HG03558 (cell line): ENCODE measurements at regions not wholly inside any gene's neighbourhood (a gene's known extent, or its start where the extent isn't known, plus 50 kb on each side); places are given as distances from the start of the nearest gene placed in this dataset.

Source experiments
- ATAC-seq: cut with Tn5 transposase; IDR thresholded peaks from one replicate; pipeline ENCODE4 v1.9.1; 2021; ENCODE audit warnings: moderate number of reproducible peaks; ENCODE audit not compliant: unreplicated experiment; ENCODE audit errors: extremely low read depth

GRCh38 chr2:37830636-37831035 is 94.5 kb upstream of the RMDN2 start:
- ATAC-seq: no peak

GRCh38 chr2:37831081-37831780 is 93.9 kb upstream of the RMDN2 start:
- ATAC-seq: no peak

- no peak for ATAC-seq
These were observed 92.4 kb upstream of the RMDN2 start for GRCh38 chr2:37832590-37833197.

GRCh38 chr2:37833423-37833822 is 91.7 kb upstream of the RMDN2 start:
- ATAC-seq: no peak

- ATAC-seq: no peak
These were observed 88.8 kb upstream of the RMDN2 start for GRCh38 chr2:37836270-37836669.

GRCh38 chr2:37836711-37837110 is 88.4 kb upstream of the RMDN2 start:
- ATAC-seq: no peak

GRCh38 chr2:37837628-37838328 is 87.3 kb upstream of the RMDN2 start:
- no peak for ATAC-seq

- no peak for ATAC-seq
These were observed 86.4 kb upstream of the RMDN2 start for GRCh38 chr2:37838541-37839167.

- no peak for ATAC-seq
These were observed 85.1 kb upstream of the RMDN2 start for GRCh38 chr2:37839991-37840390.

- ATAC-seq: no peak
These were observed 82.2 kb upstream of the RMDN2 start for GRCh38 chr2:37842732-37843440.

- no peak for ATAC-seq
These were observed 81.5 kb upstream of the RMDN2 start for GRCh38 chr2:37843556-37843955.

GRCh38 chr2:37846207-37846606 is 78.9 kb upstream of the RMDN2 start:
- ATAC-seq: no peak

GRCh38 chr2:37847792-37848191 is 77.3 kb upstream of the RMDN2 start:
- ATAC-seq: no peak

- ATAC-seq: no peak
These were observed 76.6 kb upstream of the RMDN2 start for GRCh38 chr2:37848451-37848850.

- no peak for ATAC-seq
These were observed 75.2 kb upstream of the RMDN2 start for GRCh38 chr2:37849911-37850310.

- peak; percentile 21 for ATAC-seq
These were observed 73.7 kb upstream of the RMDN2 start for GRCh38 chr2:37851428-37851827.

GRCh38 chr2:37851828-37852584 is 73.1 kb upstream of the RMDN2 start:
- peak; percentile 62 for ATAC-seq

GRCh38 chr2:37852585-37853014 is 72.5 kb upstream of the RMDN2 start:
- ATAC-seq: no peak

GRCh38 chr2:37854676-37855282 is 70.3 kb upstream of the RMDN2 start:
- no peak for ATAC-seq
